HEK293T (cell line): ENCODE measurements at regions not wholly inside any gene's neighbourhood (a gene's known extent, or its start where the extent isn't known, plus 50 kb on each side); places are given as distances from the start of the nearest gene placed in this dataset.

Experiments
- ARNT ChIP-seq: fragments of 450-650 bp; IDR thresholded peaks from 2 replicates; pipeline ENCODE4 v1.6.1; 2017; ENCODE audit warnings: mild to moderate bottlenecking
- FOXA1 ChIP-seq: fragments of 450-650 bp; IDR thresholded peaks from 2 replicates; pipeline ENCODE4 v1.6.1; 2016; ENCODE audit warnings: mild to moderate bottlenecking
- FOXK2 ChIP-seq: fragments of 450-650 bp; IDR thresholded peaks from 2 replicates; pipeline ENCODE4 v1.6.1; 2016; ENCODE audit warnings: mild to moderate bottlenecking
- FOXM1 ChIP-seq: fragments of 450-650 bp; IDR thresholded peaks from 2 replicates; pipeline ENCODE4 v1.6.1; 2017; ENCODE audit warnings: mild to moderate bottlenecking, borderline replicate concordance
- SP1 ChIP-seq: fragments of 450-650 bp; IDR thresholded peaks from 2 replicates; pipeline ENCODE4 v1.6.1; 2017

DNA sequence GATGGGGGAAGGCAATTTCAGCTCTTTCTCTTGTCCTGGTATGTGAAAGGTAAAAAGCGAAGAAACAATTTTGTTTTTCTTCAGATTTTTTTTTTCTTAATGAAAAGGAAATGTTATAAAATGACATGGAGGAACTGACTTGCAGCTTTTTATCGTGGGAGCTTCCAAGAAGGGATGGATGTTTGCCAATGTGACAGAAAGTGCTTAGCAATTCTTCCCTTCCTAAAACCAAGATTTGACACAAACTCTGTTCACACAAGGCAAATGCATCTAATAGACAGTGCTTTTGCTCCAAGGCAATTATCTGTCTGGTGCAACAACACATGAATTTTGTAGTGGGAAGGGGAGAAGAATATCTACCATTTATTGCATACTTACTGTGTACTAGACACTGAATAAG, 988.5 kb downstream of the CDH11 start:
- no peak for TF ChIP-seq SP1
- no peak for TF ChIP-seq FOXM1
- TF ChIP-seq FOXK2 = no peak
- no peak for TF ChIP-seq ARNT
- no peak for TF ChIP-seq FOXA1
